HEK293T (cell line): ENCODE measurements at regions not wholly inside any gene's neighbourhood (a gene's known extent, or its start where the extent isn't known, plus 50 kb on each side); places are given as distances from the start of the nearest gene placed in this dataset.

Experiments
- CTCF ChIA-PET: fragments of 350-600 bp; formaldehyde crosslinking; extraction: SDS; loops from one replicate; lab custom pipeline; 2021; ENCODE audit warnings: antibody characterized with exemption, inconsistent platforms; lab: Yijun Ruan, JAX
- POLR2A ChIA-PET: fragments of 350-600 bp; formaldehyde crosslinking; extraction: SDS; loops from one replicate; lab custom pipeline; 2020; ENCODE audit warnings: antibody characterized with exemption, inconsistent platforms; lab: Yijun Ruan, JAX
- DNase-seq: peaks from one replicate; pipeline ENCODE4 v3.0.0; 2012; ENCODE audit warnings: mixed read lengths; ENCODE audit errors: extremely low spot score
- ARNT ChIP-seq: fragments of 450-650 bp; IDR thresholded peaks from 2 replicates; pipeline ENCODE4 v1.6.1; 2017; ENCODE audit warnings: mild to moderate bottlenecking
- BHLHE40 ChIP-seq: fragments of 450-650 bp; IDR thresholded peaks from 2 replicates; pipeline ENCODE4 v1.6.1; 2016; ENCODE audit warnings: mild to moderate bottlenecking, moderate library complexity, borderline replicate concordance
- CTBP1 ChIP-seq: fragments of 450-650 bp; IDR thresholded peaks from 2 replicates; pipeline ENCODE4 v1.6.1; 2016; ENCODE audit warnings: borderline replicate concordance
- ELF4 ChIP-seq: fragments of 450-650 bp; IDR thresholded peaks from 2 replicates; pipeline ENCODE4 v1.6.1; 2017; ENCODE audit warnings: antibody characterized with exemption
- FOXA1 ChIP-seq: fragments of 450-650 bp; IDR thresholded peaks from 2 replicates; pipeline ENCODE4 v1.6.1; 2016; ENCODE audit warnings: mild to moderate bottlenecking
- FOXK2 ChIP-seq: fragments of 450-650 bp; IDR thresholded peaks from 2 replicates; pipeline ENCODE4 v1.6.1; 2016; ENCODE audit warnings: mild to moderate bottlenecking
- FOXM1 ChIP-seq: fragments of 450-650 bp; IDR thresholded peaks from 2 replicates; pipeline ENCODE4 v1.6.1; 2017; ENCODE audit warnings: mild to moderate bottlenecking, borderline replicate concordance
- HDGF ChIP-seq: fragments of 450-650 bp; IDR thresholded peaks from 2 replicates; pipeline ENCODE4 v1.6.1; 2017; ENCODE audit warnings: antibody characterized with exemption, borderline replicate concordance
- L3MBTL2 ChIP-seq: fragments of 450-650 bp; conservative IDR thresholded peaks from 2 replicates; pipeline ENCODE4 v1.6.1; 2016; ENCODE audit warnings: mild to moderate bottlenecking
- LEF1 ChIP-seq: fragments of 450-650 bp; IDR thresholded peaks from 2 replicates; pipeline ENCODE4 v1.6.1; 2017; ENCODE audit warnings: mild to moderate bottlenecking, borderline replicate concordance
- NFRKB ChIP-seq: fragments of 450-650 bp; IDR thresholded peaks from 2 replicates; pipeline ENCODE4 v1.6.1; 2016; ENCODE audit warnings: mild to moderate bottlenecking, moderate library complexity
- SP1 ChIP-seq: fragments of 450-650 bp; IDR thresholded peaks from 2 replicates; pipeline ENCODE4 v1.6.1; 2017
- SUZ12 ChIP-seq: fragments of 450-650 bp; IDR thresholded peaks from 2 replicates; pipeline ENCODE4 v1.6.1; 2016; ENCODE audit warnings: mild to moderate bottlenecking
- TARDBP ChIP-seq: fragments of 450-650 bp; IDR thresholded peaks from 2 replicates; pipeline ENCODE4 v1.6.1; 2016
- ZNF384 ChIP-seq: fragments of 450-650 bp; IDR thresholded peaks from 2 replicates; pipeline ENCODE4 v1.6.1; 2016
- TF ChIP-seq, protein P1 (sequence below): fragments of 450-650 bp; IDR thresholded peaks from 2 replicates; pipeline ENCODE4 v1.6.1; 2016

DNA sequence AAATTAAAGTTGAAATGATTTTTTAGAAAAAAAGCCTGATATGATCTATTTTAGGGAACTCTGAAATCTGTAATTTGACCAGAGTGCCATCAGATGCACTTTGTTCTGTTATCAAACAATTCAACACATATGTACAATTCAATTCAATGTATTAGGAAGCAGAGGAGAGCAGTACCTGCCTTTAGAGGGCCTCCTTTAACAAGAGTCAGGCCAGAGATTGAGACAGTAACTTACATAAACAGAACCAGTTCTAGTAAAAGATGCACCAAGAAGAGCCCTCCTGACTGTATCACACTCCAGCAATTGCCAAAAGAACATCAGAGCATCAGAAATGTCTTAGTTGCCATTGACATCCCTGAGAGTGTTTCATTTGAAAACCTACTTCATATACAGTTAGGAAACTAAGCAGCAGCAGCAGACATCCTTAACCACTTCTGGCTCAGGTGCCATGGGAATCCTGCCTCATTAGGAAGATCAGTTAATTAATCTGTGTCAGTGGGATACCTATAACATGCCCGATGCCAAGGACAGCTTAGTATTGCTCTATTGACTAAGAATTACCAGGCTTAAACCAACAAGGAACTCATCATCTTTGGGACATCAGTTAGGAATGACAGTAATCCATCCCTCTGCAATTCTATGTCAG, 1222.6 kb upstream of the LRRN3 start:
- ChIA-PET POLR2A (no interaction called here), CTCF (no interaction called here)
- TF ChIP-seq NFRKB: no peak
- TF ChIP-seq TARDBP: no peak
- no peak for TF ChIP-seq ARNT
- no peak for TF ChIP-seq FOXK2
- TF ChIP-seq, protein P1, sequence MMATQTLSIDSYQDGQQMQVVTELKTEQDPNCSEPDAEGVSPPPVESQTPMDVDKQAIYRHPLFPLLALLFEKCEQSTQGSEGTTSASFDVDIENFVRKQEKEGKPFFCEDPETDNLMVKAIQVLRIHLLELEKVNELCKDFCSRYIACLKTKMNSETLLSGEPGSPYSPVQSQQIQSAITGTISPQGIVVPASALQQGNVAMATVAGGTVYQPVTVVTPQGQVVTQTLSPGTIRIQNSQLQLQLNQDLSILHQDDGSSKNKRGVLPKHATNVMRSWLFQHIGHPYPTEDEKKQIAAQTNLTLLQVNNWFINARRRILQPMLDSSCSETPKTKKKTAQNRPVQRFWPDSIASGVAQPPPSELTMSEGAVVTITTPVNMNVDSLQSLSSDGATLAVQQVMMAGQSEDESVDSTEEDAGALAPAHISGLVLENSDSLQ: no peak
- TF ChIP-seq FOXM1: no peak
- TF ChIP-seq SP1: no peak
- TF ChIP-seq L3MBTL2: no peak
- TF ChIP-seq FOXA1: no peak
- no peak for TF ChIP-seq ZNF384
- no peak for TF ChIP-seq LEF1
- no peak for TF ChIP-seq BHLHE40
- no peak for TF ChIP-seq CTBP1
- TF ChIP-seq ELF4: no peak
- TF ChIP-seq SUZ12: no peak
- TF ChIP-seq HDGF: no peak
- no peak for DNase-seq

DNA sequence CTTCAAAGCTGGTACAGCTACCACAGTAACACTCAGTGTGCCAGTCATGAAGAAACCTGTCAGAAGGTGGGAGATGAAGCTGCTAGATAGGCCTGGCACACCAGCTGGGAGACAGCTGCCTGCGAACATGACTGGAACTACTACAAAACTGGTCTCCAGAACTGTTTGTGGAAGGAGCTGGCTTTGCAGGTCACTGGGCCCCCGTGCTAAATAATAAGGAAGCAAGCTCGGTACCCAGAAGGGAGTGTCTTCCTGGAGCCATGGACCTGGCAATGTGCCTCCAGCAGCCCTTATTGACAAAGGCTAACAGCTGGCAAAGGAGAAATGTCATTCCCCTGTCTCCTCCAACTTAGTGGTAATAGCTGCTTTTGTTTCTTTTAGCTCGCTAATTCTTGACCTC, 1217.6 kb upstream of the LRRN3 start:
- no peak for TF ChIP-seq FOXK2
- TF ChIP-seq NFRKB: no peak
- no peak for TF ChIP-seq L3MBTL2
- TF ChIP-seq SUZ12: no peak
- TF ChIP-seq TARDBP: no peak
- TF ChIP-seq CTBP1: no peak
- TF ChIP-seq ELF4: no peak
- TF ChIP-seq FOXA1: no peak
- no peak for TF ChIP-seq SP1
- TF ChIP-seq LEF1: no peak
- TF ChIP-seq ARNT: no peak

DNA sequence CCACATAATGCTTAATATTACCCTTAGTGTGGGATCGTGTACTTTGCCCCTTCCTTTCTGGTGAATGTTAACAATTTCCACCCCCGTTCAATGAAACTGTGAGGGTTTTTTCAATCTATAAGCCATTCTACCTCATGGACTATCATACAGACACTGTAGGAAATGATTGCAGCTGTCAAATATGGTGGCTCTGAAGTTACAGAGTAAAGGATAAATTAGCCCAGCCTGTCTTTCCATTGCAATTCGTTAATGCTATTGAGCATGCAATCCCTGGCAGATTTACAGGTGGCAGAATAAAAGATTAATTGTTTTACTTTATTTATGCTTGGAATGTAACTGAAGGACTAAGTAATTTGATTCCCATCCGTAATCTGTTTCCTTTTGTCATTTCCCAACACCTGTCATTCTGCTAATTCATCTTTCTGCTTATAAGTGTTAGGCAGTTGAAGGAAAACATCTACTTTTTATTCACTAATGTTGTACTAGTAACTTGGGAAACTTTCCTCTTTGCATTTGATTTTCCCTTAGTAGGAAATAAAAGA, 1211.6 kb upstream of the LRRN3 start:
- TF ChIP-seq, protein P1: no peak
- TF ChIP-seq ARNT (no peak), CTBP1 (no peak), HDGF (no peak), L3MBTL2 (no peak), NFRKB (no peak), TARDBP (no peak), ZNF384 (no peak), SUZ12 (no peak), SP1 (no peak), ELF4 (no peak), FOXK2 (no peak), FOXA1 (no peak), BHLHE40 (no peak), FOXM1 (no peak), LEF1 (no peak)
- DNase-seq: no peak
- CTCF ChIA-PET: no interaction called here
- POLR2A ChIA-PET: no interaction called here

More for the DNA sequence above, 1217.6 kb upstream of the LRRN3 start:
- POLR2A ChIA-PET: no interaction called here
- CTCF ChIA-PET: no interaction called here
- DNase-seq: no peak

DNA sequence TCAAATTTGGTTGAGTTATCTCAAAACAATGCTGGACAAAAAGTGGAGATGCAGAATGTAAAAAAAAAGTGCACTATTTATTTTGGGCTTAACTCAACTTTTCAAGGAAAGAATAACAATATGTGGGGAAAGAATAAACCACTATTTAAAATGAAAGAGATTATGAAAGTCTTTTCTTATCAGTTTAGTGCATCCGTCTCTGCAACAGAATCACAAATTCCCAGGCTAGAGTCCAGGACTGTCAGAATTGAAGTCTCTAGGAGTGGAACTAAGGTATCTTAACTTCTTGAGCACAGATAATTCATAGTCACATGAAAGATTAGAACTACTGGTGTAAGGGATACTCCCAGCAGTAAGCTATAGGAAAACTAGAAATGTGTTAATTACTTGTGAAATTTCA, 1200.3 kb upstream of the LRRN3 start:
- TF ChIP-seq ZNF384 (no peak), BHLHE40 (no peak), FOXK2 (no peak), CTBP1 (no peak), ELF4 (no peak), LEF1 (no peak)
- TF ChIP-seq, protein P1: no peak
- ChIA-PET POLR2A (no interaction called here), CTCF (no interaction called here)
- no peak for DNase-seq

DNA sequence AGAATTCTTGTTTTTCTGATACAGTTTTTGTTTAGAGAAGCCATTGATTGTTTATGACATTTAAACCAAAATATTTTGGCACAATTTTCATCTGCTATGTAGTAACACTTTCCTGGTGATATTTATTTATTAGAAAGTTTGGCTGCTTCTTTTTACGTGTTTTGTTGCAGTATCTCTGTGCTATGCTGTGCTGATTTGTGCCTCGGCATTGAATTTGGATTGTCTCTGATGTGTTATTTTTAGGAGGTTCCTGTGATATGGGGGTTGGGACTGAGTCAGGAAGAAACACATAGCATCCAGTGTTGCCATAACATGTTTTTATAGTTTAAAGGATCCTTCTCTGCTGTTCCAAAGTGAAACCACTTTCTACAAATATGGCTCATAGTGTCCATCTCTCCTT, 1197.7 kb upstream of the LRRN3 start:
- ChIA-PET POLR2A (no interaction called here), CTCF (no interaction called here)
- TF ChIP-seq HDGF: no peak
- no peak for TF ChIP-seq L3MBTL2
- no peak for TF ChIP-seq LEF1
- TF ChIP-seq SUZ12: no peak
- TF ChIP-seq, protein P1: no peak
- no peak for TF ChIP-seq NFRKB
- no peak for DNase-seq

DNA sequence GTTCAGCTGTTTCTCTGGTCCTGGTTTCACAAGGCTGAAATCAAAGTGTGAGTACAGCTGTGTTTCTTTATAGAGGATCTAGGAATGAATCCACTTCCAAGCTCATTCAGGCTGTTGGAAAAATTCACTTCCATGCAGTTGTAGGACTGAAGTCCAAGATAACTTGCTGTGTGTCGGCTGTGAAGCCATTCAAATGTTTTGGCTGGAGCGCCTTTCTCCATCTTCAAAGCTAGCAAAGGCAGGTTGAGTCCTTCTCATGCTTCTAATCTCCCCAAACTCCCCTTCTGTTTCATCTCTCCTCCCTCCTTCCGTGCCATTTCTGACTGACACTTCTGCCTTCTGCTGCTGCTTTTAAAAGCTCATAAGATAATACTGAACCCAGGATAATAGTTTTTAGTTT, 1195.4 kb upstream of the LRRN3 start:
- DNase-seq: no peak
- CTCF ChIA-PET: interaction anchor here (0.7 kb wide), 1 partner anchor 849 kb away, joined by 3 read pairs; no protein-coding TSS in a partner anchor
- POLR2A ChIA-PET: no interaction called here
- no peak for TF ChIP-seq SP1
- TF ChIP-seq ARNT: no peak
- no peak for TF ChIP-seq FOXK2
- TF ChIP-seq FOXA1: no peak
- no peak for TF ChIP-seq SUZ12
- TF ChIP-seq BHLHE40: no peak
- no peak for TF ChIP-seq LEF1
- TF ChIP-seq ZNF384: no peak
- no peak for TF ChIP-seq FOXM1
- TF ChIP-seq, protein P1: no peak
- no peak for TF ChIP-seq HDGF
- TF ChIP-seq CTBP1: no peak
- no peak for TF ChIP-seq ELF4
